HEK293 (cell line): ENCODE measurements at regions not wholly inside any gene's neighbourhood (a gene's known extent, or its start where the extent isn't known, plus 50 kb on each side); places are given as distances from the start of the nearest gene placed in this dataset.

ENCODE experiments used
- CTCF ChIP-seq: fragments of 450-650 bp; formaldehyde crosslinking; IDR thresholded peaks from 2 replicates; pipeline ENCODE4 v1.5.1; 2016; ENCODE audit warnings: missing biosample characterization, missing genetic modification characterization
- PRDM4 ChIP-seq: fragments of 450-650 bp; formaldehyde crosslinking; IDR thresholded peaks from 2 replicates; pipeline ENCODE4 v1.5.1; 2017; ENCODE audit warnings: missing biosample characterization, missing genetic modification characterization
- ZFP37 ChIP-seq: fragments of 450-650 bp; formaldehyde crosslinking; IDR thresholded peaks from 2 replicates; pipeline ENCODE4 v1.5.1; 2016; ENCODE audit warnings: missing biosample characterization, missing genetic modification characterization
- ZFP69B ChIP-seq: fragments of 450-650 bp; formaldehyde crosslinking; IDR thresholded peaks from 2 replicates; pipeline ENCODE4 v1.5.1; 2016; ENCODE audit warnings: missing biosample characterization, missing genetic modification characterization
- ZNF280D ChIP-seq: fragments of 450-650 bp; formaldehyde crosslinking; IDR thresholded peaks from 2 replicates; pipeline ENCODE4 v1.5.1; 2016; ENCODE audit warnings: missing biosample characterization, missing genetic modification characterization
- ZNF404 ChIP-seq: fragments of 450-650 bp; formaldehyde crosslinking; IDR thresholded peaks from 2 replicates; pipeline ENCODE4 v1.5.1; 2017; ENCODE audit warnings: missing biosample characterization, missing genetic modification characterization
- ZNF658 ChIP-seq: fragments of 450-650 bp; formaldehyde crosslinking; IDR thresholded peaks from 2 replicates; pipeline ENCODE4; 2016; ENCODE audit warnings: missing biosample characterization, missing genetic modification characterization

GRCh38 chr5:117103703-117104102, 529.1 kb upstream of the SEMA6A start:
- TF ChIP-seq PRDM4 (tag by site-specific recombination): no peak
- no peak for TF ChIP-seq ZNF658 (tag by site-specific recombination)
- TF ChIP-seq CTCF: no peak
- no peak for TF ChIP-seq ZFP37 (tag by site-specific recombination)
- TF ChIP-seq ZNF404 (tag by site-specific recombination): no peak
- TF ChIP-seq ZFP69B (tag by site-specific recombination): no peak
- no peak for TF ChIP-seq ZNF280D
